Activated CD8-positive, alpha-beta memory T cell treated with anti-CD3 and anti-CD28 coated beads for 36 hours (primary cell): ENCODE measurements at regions not wholly inside any gene's neighbourhood (a gene's known extent, or its start where the extent isn't known, plus 50 kb on each side); places are given as distances from the start of the nearest gene placed in this dataset.

Source experiments
- CTCF ChIA-PET: fragments of 350-600 bp; sonication (Branson Sonifier 250); formaldehyde crosslinking; loops from one replicate; lab custom pipeline; 2021; ENCODE audit warnings: antibody characterized with exemption; lab: Charles Lee
- POLR2A ChIA-PET: fragments of 350-600 bp; sonication (Branson Sonifier 250); formaldehyde crosslinking; loops from one replicate; lab custom pipeline; 2021; ENCODE audit warnings: antibody characterized with exemption; lab: Charles Lee

- ChIA-PET CTCF (interaction anchor here (0.7 to 9.9 kb wide), 6 partner anchors 13 to 168 kb away, joined by 3 to 119 read pairs (median 6); no protein-coding TSS in a partner anchor), POLR2A (interaction anchor here (0.8 kb wide), 1 partner anchor 53 kb away, joined by 5 read pairs; no protein-coding TSS in a partner anchor)
Observed at GRCh38 chr16:85988723-85989313, 89.9 kb downstream of the IRF8 start.

- ChIA-PET CTCF (interaction anchor here (0.7 to 9.9 kb wide), 7 partner anchors 13 to 169 kb away, joined by 3 to 119 read pairs (median 5); no protein-coding TSS in a partner anchor), POLR2A (no interaction called here)
Observed at GRCh38 chr16:85989376-85989775, 90.4 kb downstream of the IRF8 start.

- ChIA-PET POLR2A (no interaction called here), CTCF (interaction anchor here (0.8 to 9.9 kb wide), 6 partner anchors 26 to 170 kb away, joined by 3 to 119 read pairs (median 4); no protein-coding TSS in a partner anchor)
Observed at GRCh38 chr16:85989863-85990643, 91.1 kb downstream of the IRF8 start.

- CTCF ChIA-PET = interaction anchor here (0.6 to 9.9 kb wide), 5 partner anchors 26 to 375 kb away, joined by 3 to 119 read pairs (median 3); partner anchors contain the start of gene IRF8
- POLR2A ChIA-PET = no interaction called here
Observed at GRCh38 chr16:85990861-85991301, 91.9 kb downstream of the IRF8 start.

GRCh38 chr16:85991425-85991824, 92.5 kb downstream of the IRF8 start:
- POLR2A ChIA-PET = no interaction called here
- CTCF ChIA-PET = interaction anchor here (0.6 to 9.9 kb wide), 5 partner anchors 25 to 375 kb away, joined by 3 to 119 read pairs (median 3); partner anchors contain the start of gene IRF8

GRCh38 chr16:85991856-85992255, 92.9 kb downstream of the IRF8 start:
- ChIA-PET POLR2A (no interaction called here), CTCF (interaction anchor here (0.8 to 9.9 kb wide), 3 partner anchors 25 to 171 kb away, joined by 3 to 119 read pairs (median 15); partner anchors contain the start of gene IRF8)

- POLR2A ChIA-PET = no interaction called here
- CTCF ChIA-PET = interaction anchor here (3.9 to 9.9 kb wide), 2 partner anchors 24 to 172 kb away, joined by 15 to 119 read pairs; no protein-coding TSS in a partner anchor
Observed at GRCh38 chr16:85992359-85992758, 93.4 kb downstream of the IRF8 start.

GRCh38 chr16:85992779-85993178, 93.8 kb downstream of the IRF8 start:
- ChIA-PET CTCF (interaction anchor here (9.9 kb wide), 1 partner anchor 172 kb away, joined by 119 read pairs; no protein-coding TSS in a partner anchor), POLR2A (no interaction called here)

- ChIA-PET POLR2A (interaction anchor here (0.6 kb wide), 1 partner anchor 173 kb away, joined by 3 read pairs; no protein-coding TSS in a partner anchor), CTCF (interaction anchor here (0.7 to 9.9 kb wide), 3 partner anchors 73 to 174 kb away, joined by 3 to 119 read pairs (median 4); no protein-coding TSS in a partner anchor)
Observed at GRCh38 chr16:85994492-85995490, 95.8 kb downstream of the IRF8 start.

- ChIA-PET CTCF (interaction anchor here (1.3 kb wide), 1 partner anchor 174 kb away, joined by 3 read pairs; no protein-coding TSS in a partner anchor), POLR2A (interaction anchor here (0.6 kb wide), 1 partner anchor 174 kb away, joined by 3 read pairs; no protein-coding TSS in a partner anchor)
Observed at GRCh38 chr16:85995541-85996423, 96.8 kb downstream of the IRF8 start.

GRCh38 chr16:85996843-85997242, 97.9 kb downstream of the IRF8 start:
- CTCF ChIA-PET = interaction anchor here (0.9 to 1.3 kb wide), 2 partner anchors 15 to 176 kb away, joined by 3 to 7 read pairs; no protein-coding TSS in a partner anchor

GRCh38 chr16:85998171-85998867, 99.4 kb downstream of the IRF8 start:
- POLR2A ChIA-PET = no interaction called here
- CTCF ChIA-PET = no interaction called here

More at GRCh38 chr16:85996843-85997242, 97.9 kb downstream of the IRF8 start:
- POLR2A ChIA-PET = no interaction called here

GRCh38 chr16:85998868-85999729, 100.1 kb downstream of the IRF8 start:
- ChIA-PET CTCF (no interaction called here), POLR2A (no interaction called here)

- CTCF ChIA-PET = no interaction called here
- POLR2A ChIA-PET = no interaction called here
Observed at GRCh38 chr16:85999778-86000177, 100.8 kb downstream of the IRF8 start.

GRCh38 chr16:86002178-86002900, 103.4 kb downstream of the IRF8 start:
- CTCF ChIA-PET = interaction anchor here (1.0 to 1.1 kb wide), 2 partner anchors 13 to 15 kb away, joined by 3 read pairs; no protein-coding TSS in a partner anchor
- POLR2A ChIA-PET = no interaction called here
